ENCODE measurements at regions not wholly inside any gene's neighbourhood (a gene's known extent, or its start where the extent isn't known, plus 50 kb on each side); places are given as distances from the start of the nearest gene placed in this dataset.

DNA sequence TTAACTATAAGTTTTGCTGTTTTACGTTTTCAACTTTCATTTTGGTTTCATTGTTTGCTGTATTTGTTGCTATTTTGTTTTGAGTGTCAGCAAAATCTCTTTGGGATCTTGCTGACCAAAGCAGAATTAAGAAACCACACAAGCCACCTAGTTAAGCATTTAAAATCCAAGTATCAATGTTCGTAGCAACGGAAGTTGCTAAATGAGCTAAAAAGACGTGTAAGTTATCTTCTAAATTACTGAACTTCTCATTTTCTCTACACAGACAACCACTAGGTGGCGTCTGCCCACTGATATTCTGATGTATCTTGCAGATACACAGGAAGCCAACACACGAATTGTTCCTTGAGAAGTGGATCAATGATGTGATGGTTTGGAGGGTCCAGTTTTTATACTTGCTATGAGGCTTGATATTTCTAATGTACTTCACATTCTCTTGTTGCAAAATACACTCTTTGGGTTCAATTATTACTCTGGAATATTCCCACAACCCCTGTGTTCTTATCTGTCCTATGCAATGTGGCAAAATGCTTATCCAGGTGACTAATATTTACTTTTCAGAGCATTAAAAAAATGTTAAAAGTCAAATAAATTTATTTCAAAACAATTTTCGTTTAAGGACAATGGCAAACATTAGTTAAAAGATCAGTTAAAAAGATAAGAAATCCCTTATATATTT is 250.5 kb downstream of the TECRL start:
- TF ChIP-seq, protein P1, sequence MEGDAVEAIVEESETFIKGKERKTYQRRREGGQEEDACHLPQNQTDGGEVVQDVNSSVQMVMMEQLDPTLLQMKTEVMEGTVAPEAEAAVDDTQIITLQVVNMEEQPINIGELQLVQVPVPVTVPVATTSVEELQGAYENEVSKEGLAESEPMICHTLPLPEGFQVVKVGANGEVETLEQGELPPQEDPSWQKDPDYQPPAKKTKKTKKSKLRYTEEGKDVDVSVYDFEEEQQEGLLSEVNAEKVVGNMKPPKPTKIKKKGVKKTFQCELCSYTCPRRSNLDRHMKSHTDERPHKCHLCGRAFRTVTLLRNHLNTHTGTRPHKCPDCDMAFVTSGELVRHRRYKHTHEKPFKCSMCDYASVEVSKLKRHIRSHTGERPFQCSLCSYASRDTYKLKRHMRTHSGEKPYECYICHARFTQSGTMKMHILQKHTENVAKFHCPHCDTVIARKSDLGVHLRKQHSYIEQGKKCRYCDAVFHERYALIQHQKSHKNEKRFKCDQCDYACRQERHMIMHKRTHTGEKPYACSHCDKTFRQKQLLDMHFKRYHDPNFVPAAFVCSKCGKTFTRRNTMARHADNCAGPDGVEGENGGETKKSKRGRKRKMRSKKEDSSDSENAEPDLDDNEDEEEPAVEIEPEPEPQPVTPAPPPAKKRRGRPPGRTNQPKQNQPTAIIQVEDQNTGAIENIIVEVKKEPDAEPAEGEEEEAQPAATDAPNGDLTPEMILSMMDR (IDR thresholded peaks at IDR 0.05; ENCODE audit: low read depth, low read length): peak; percentile 25; the same call in 1 of the 2 replicates
- no peak overlapping the region for H3K4me3 ChIP-seq (ENCODE audit: low read depth, low read length)

GRCh38 chr4:64157397-64157796 is 251.9 kb downstream of the TECRL start:
- no peak overlapping the region for H3K4me3 ChIP-seq (ENCODE audit: low read depth, low read length)
- TF ChIP-seq, protein P1 (IDR thresholded peaks at IDR 0.05; ENCODE audit: low read depth, low read length): no peak

- no peak overlapping the region for H3K4me3 ChIP-seq (ENCODE audit: low read depth, low read length)
- TF ChIP-seq, protein P1 (IDR thresholded peaks at IDR 0.05; ENCODE audit: low read depth, low read length): no peak
These were observed 253.0 kb downstream of the TECRL start for GRCh38 chr4:64156253-64156652.

GRCh38 chr4:64146030-64146429 is 263.2 kb downstream of the TECRL start:
- no peak overlapping the region for H3K4me3 ChIP-seq (ENCODE audit: low read depth, low read length)
- TF ChIP-seq, protein P1 (IDR thresholded peaks at IDR 0.05; ENCODE audit: low read depth, low read length): no peak

- no peak overlapping the region for H3K4me3 ChIP-seq (ENCODE audit: low read depth, low read length)
- TF ChIP-seq, protein P1 (IDR thresholded peaks at IDR 0.05; ENCODE audit: low read depth, low read length): no peak
These were observed 264.3 kb downstream of the TECRL start for GRCh38 chr4:64144994-64145393.

- TF ChIP-seq, protein P1 (IDR thresholded peaks at IDR 0.05; ENCODE audit: low read depth, low read length): no peak
- H3K4me3 ChIP-seq (ENCODE audit: low read depth, low read length): no peak overlapping the region
These were observed 278.3 kb downstream of the TECRL start for GRCh38 chr4:64130907-64131306.

DNA sequence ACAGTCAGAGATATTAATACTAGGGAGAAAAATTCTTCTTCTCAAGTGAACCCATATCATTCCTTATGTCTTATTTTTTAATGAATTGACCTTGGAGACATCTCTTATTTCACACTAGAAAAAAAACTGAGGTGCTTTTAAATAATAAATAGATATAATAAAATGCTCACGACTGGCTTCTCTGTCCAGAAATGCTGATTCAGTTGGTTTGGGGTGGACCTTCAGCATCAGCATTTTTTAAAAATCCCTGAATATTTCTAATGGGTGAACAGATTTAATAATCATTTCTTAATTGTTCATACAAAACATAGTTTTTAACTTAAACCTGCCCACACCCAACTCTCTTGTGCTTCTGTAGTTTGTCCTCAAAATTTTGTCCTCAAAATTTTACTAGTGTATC is 283.9 kb downstream of the TECRL start:
- no peak overlapping the region for H3K4me3 ChIP-seq (ENCODE audit: low read depth, low read length)
- TF ChIP-seq, protein P1 (IDR thresholded peaks at IDR 0.05; ENCODE audit: low read depth, low read length): no peak

All from WI38 (cell line).